GM19043 (cell line): ENCODE measurements at regions not wholly inside any gene's neighbourhood (a gene's known extent, or its start where the extent isn't known, plus 50 kb on each side); places are given as distances from the start of the nearest gene placed in this dataset.

Source experiments
- ATAC-seq: cut with Tn5 transposase; IDR thresholded peaks from one replicate; pipeline ENCODE4 v1.9.1; 2021; ENCODE audit warnings: low read depth; ENCODE audit not compliant: unreplicated experiment

GRCh38 chr2:40879305-40879704, 427.4 kb upstream of the SLC8A1 start:
- no peak for ATAC-seq

DNA sequence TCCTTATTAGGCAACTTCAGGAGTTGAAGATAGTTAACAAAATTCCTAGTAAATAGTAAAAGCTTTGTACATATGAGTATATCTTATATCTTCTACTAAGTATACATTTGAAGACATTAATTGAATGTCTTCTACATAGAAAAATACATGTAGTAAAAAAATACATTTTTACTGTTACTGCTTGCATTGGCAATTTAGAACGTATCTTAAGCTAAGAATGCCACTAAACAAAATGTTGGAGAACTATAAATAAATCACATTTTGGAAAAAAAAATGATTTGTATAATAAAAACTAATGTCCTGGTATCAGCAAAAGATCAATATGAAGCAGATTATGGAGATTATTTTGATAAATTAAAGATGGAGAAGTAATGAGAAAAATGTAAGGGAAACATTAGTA, 434.2 kb upstream of the SLC8A1 start:
- no peak for ATAC-seq

- ATAC-seq: no peak
These were observed 434.8 kb upstream of the SLC8A1 start for GRCh38 chr2:40886655-40887054.

GRCh38 chr2:40896358-40896757, 444.5 kb upstream of the SLC8A1 start:
- ATAC-seq: no peak

- ATAC-seq: no peak
These were observed 462.8 kb upstream of the SLC8A1 start for GRCh38 chr2:40914666-40915065.

DNA sequence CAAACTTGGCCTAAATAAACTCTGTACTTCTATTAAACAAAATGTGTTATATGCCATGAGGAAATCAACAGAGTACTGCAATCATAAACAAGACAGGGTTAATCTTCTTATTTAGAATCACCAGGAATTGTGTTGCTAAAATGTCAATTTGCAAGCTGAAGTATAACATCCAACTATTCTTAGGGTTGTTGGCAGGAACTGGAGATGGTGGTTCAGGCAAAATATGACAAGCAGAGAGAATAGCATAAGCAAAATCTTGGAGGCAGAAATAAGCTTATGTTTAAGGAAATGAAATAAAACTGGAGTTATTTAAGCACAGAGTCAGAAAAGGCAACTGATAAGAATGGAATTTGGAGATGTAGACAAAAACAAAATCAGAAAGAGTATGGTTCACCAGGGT, 463.8 kb upstream of the SLC8A1 start:
- no peak for ATAC-seq

GRCh38 chr2:40935349-40935748, 483.5 kb upstream of the SLC8A1 start:
- no peak for ATAC-seq

GRCh38 chr2:40937284-40937683, 485.4 kb upstream of the SLC8A1 start:
- no peak for ATAC-seq

DNA sequence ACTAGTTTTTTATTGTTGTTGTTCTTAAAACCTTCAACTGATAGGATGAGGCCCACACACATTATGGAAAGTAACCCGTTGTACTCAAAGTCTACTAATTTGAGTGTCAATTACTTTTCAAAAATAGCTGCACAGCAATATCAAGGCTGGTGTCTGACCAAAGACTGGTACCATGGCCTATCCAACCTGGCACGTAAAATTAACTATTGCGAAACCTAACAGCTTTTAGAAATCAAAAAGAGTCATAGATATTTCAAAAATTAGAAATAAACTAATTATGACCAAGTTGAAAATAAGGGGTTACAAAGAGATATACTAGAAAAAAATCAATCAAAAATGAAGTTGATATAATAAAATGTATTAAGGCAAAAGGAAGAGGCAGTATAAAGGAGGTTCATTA, 501.5 kb upstream of the SLC8A1 start:
- no peak for ATAC-seq

- no peak for ATAC-seq
These were observed 503.2 kb upstream of the SLC8A1 start for GRCh38 chr2:40955042-40955441.

DNA sequence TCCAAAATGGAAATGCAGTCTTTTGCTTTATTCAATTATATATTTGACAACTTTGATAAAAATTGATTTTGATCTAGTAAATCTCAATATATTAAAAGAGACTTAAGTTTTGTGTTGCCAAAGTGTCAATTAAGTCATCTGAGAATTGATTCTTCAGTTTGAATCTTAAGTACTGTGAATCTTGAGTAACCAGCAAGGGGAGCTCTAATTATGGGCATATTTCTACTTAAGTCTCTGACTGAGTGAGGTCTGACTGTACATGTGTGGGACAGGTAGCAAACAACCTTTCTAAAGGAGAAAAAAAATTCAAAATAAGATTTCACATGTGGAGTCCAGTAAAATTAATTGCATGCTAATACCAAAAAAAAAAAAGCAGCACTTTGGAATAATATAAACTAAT, 503.7 kb upstream of the SLC8A1 start:
- no peak for ATAC-seq

DNA sequence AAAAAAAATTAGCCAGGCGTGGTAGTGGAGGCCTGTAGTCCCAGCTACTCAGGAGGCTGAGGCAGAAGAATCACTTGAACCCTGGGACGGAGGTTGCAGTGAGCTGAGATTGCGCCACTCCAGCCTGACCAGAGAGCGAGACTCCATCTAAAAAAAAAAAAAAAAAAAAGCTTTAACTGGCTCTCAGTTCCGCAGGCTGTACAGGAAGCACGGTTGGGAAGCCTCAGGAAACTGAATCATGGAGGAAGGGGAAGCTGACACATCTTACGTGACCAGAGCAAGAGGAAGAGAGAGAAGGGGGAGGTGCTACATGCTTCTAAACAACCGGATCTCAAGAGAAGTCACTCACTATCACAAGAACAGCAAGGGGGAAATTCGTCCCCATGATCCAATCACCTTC, 505.6 kb upstream of the SLC8A1 start:
- peak; percentile 46 for ATAC-seq

DNA sequence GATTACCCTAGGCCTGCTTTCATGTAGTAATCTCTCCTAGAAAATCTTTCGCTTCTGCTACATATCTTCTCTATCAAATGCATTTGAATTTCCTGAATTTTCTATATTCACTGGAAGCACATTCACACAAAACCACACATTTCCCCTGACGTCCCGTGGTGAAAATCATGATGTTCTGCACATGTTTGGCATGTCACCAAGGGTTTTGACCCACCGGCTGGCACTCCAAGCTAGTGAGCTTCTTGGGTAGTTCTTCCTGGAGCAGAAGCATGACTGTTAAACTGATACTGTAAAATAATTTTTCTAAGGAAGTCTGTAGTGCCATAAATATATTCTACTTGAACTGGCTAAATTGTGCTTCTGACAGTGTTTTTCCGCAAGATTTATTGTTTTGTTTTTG, 510.1 kb upstream of the SLC8A1 start:
- no peak for ATAC-seq

- no peak for ATAC-seq
These were observed 512.8 kb upstream of the SLC8A1 start for GRCh38 chr2:40964509-40965250.

DNA sequence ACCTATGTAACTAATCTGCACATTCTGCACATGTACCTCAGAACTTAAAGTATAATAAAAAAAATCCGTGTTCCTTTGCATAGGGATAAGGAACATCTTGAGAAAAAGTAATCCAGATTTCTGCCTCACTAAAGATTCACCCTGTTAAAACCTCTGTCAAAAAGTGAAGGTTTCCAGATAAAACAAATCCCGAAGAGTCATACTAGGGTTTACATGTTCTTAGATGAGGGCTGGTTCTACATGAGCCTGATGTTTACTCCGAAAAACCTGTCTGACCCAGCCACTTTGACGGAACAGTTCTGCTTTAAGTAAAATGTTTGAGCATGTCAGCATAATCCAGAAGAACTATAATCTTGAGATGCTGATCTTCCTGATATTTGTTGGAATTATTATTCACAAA, 515.6 kb upstream of the SLC8A1 start:
- no peak for ATAC-seq

DNA sequence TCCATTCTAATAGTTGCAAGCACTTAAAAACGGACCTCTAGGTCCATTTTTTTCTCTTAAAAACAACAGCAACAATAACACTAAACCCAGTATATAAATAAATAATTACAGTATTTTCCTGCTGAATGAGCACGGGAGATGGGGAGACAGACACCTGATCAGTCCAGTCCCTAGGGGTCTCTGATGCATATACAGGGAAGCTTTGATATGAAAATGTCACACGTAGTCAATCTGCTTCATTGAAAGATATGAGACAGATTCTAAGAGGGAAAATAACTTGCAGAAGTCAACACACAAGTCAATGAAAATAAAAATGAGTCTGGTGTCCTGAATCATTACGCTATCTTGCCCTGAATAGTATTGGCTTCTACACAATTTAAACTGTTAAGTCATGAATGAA, 523.3 kb upstream of the SLC8A1 start:
- no peak for ATAC-seq

DNA sequence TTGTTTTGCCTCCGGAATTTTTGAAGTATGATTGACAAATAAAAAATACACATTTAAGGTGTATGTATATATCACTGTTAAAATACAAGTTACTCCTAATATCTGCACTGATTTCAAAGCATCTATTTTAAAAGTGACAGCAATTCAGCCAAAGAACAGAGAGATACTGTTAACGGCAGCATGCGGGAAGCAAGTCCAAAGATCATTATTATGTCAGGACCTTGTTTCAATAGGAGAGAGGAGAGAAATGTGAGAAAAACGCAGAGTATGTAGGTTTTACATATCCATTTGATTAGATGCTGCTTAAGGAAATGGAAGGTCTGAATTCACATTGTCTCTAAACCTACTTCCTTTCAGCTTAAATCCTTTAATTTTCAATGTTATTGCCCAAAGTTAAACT, 545.5 kb upstream of the SLC8A1 start:
- no peak for ATAC-seq

GRCh38 chr2:41000374-41000773, 548.5 kb upstream of the SLC8A1 start:
- ATAC-seq: no peak

DNA sequence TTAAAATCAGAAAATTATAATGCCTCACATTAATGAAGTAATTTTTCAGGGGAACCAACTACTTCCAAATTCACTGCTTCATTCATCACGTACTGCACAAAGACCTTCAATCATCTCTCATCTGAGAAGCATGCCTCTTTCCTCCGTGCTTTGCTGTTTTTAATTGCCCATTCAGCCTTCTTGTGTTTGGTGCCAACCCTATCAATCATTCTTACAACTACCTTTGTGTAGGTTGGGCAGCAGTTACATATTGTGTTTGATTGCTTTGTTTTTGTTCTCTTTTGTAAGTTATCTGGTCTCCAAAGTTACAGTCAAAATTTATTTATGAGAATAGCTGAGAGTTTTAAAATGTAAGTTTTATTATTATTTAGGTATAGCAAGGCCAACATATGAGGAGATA, 549.0 kb upstream of the SLC8A1 start:
- no peak for ATAC-seq

DNA sequence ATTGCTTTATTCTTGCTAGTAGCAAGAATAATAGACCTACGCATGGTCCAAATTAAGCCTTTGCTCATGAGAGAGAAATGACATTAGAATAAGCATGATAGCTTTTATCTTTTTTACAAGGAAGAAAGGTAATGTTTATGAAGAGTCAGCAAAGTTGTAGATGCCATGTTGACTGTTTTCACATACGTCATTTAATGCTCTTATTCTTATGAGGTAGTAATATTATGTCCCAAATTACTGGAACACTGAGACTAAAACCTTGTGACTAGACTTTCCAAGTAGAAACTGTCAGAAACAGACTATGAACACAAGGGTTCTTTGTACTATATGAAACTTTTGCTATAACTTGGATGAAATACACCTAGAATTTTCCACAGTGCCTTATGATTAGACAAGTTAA, 552.8 kb upstream of the SLC8A1 start:
- ATAC-seq: no peak

DNA sequence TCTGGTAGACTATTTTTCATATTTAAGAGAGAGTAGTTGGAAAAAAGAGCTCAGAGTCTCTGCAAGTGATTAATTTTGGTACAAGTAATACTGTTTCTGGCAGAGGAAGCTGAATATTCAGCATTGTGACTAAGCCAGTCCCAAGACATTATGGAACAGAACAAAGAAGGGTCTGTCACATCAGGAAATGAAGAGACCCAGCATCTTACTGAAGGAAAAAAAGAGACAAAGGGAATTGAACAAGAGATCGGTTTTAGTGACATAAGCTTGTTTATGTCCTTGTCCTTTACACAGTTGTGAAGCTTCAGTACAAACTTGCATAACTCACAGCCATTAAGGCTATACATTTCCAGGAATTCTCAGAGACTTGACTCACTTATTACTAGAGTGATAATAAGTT, 568.5 kb upstream of the SLC8A1 start:
- no peak for ATAC-seq

DNA sequence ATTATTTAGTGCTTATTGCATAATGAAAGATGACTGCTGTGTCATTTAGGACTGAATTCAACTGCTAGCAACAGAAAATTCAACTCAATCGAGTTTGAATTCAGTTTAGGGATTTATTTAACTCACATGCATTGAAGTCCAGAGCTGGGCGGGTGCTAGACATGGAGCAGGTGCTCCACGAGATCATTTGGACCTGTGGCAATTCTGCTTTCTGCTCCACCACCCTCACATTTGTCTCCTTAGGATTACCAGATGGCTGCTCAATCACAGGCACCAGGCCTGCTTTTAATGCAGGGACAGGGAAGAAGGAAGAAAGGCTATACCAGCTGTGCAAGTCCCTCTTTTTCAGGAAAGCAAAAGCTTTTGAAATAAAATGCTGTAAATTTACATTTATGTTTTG, 572.9 kb upstream of the SLC8A1 start:
- ATAC-seq: no peak

GRCh38 chr2:41026613-41027012, 574.7 kb upstream of the SLC8A1 start:
- ATAC-seq: peak; percentile 51
